ENCODE measurements at regions not wholly inside any gene's neighbourhood (a gene's known extent, or its start where the extent isn't known, plus 50 kb on each side); places are given as distances from the start of the nearest gene placed in this dataset.
"Not testable (repeated sequence)": the region's sequence is repeated elsewhere in the genome, so short reads cannot be mapped to it uniquely, and the experiment has no call there.

GRCh38 chr14:106359157-106359887 lies 832.9 kb downstream of the TMEM121 start:
- DNase-seq (ENCODE audit: extremely low spot score in 2 of 2); H3K27ac ChIP-seq; H3K4me3 ChIP-seq; H3K4me1 ChIP-seq; intact Hi-C loops (cut with DNase I); H3K36me3 ChIP-seq; H3K9me3 ChIP-seq; H3K27me3 ChIP-seq: not testable (repeated sequence)

GRCh38 chr14:106365371-106365770 lies 839.0 kb downstream of the TMEM121 start:
- H3K4me1 ChIP-seq; intact Hi-C loops (cut with DNase I); H3K9me3 ChIP-seq; H3K4me3 ChIP-seq; H3K27ac ChIP-seq; H3K27me3 ChIP-seq; H3K36me3 ChIP-seq; DNase-seq (ENCODE audit: extremely low spot score in 2 of 2): not testable (repeated sequence)

GRCh38 chr14:106365894-106366293 lies 839.5 kb downstream of the TMEM121 start:
- H3K27me3 ChIP-seq; intact Hi-C loops (cut with DNase I); H3K4me1 ChIP-seq; H3K36me3 ChIP-seq; H3K4me3 ChIP-seq; H3K9me3 ChIP-seq; H3K27ac ChIP-seq; DNase-seq (ENCODE audit: extremely low spot score in 2 of 2): not testable (repeated sequence)

GRCh38 chr14:106366971-106367370 lies 840.6 kb downstream of the TMEM121 start:
- H3K36me3 ChIP-seq; DNase-seq (ENCODE audit: extremely low spot score in 2 of 2); H3K4me3 ChIP-seq; H3K4me1 ChIP-seq; H3K9me3 ChIP-seq; intact Hi-C loops (cut with DNase I); H3K27me3 ChIP-seq; H3K27ac ChIP-seq: not testable (repeated sequence)

- H3K36me3 ChIP-seq; DNase-seq (ENCODE audit: extremely low spot score in 2 of 2); H3K27ac ChIP-seq; H3K4me1 ChIP-seq; H3K27me3 ChIP-seq; intact Hi-C loops (cut with DNase I); H3K4me3 ChIP-seq; H3K9me3 ChIP-seq: not testable (repeated sequence)
These were observed 843.1 kb downstream of the TMEM121 start for GRCh38 chr14:106369456-106369855.

GRCh38 chr14:106372870-106373652 lies 846.7 kb downstream of the TMEM121 start:
- H3K27me3 ChIP-seq, result no peaks in the 10 kb centered on the region
- intact Hi-C loops (cut with DNase I), result no loop called here
- H3K4me3 ChIP-seq, result no peak overlapping the region
- TF ChIP-seq POLR2A (IDR thresholded peaks at IDR 0.05), result no peak
- TF ChIP-seq CTCF (IDR thresholded peaks at IDR 0.05), result no peak
- TF ChIP-seq POLR2AphosphoS5 (IDR thresholded peaks at IDR 0.05; ENCODE audit: insufficient read depth in 1 of 2, low read depth in 1 of 2), result no peak
- H3K36me3 ChIP-seq, result no peaks in the 10 kb centered on the region
- H3K9me3 ChIP-seq, result no peaks in the 10 kb centered on the region
- DNase-seq (ENCODE audit: extremely low spot score in 2 of 2), result no peak
- H3K27ac ChIP-seq, result no peak overlapping the region
- no peaks in the 10 kb centered on the region for H3K4me1 ChIP-seq

- H3K9me3 ChIP-seq; H3K4me3 ChIP-seq; intact Hi-C loops (cut with DNase I): not testable (repeated sequence)
These were observed 847.3 kb downstream of the TMEM121 start for GRCh38 chr14:106373653-106374110.

GRCh38 chr14:106377432-106377831 lies 851.0 kb downstream of the TMEM121 start:
- no peak overlapping the region for H3K4me3 ChIP-seq
- H3K4me1 ChIP-seq, result no peaks in the 10 kb centered on the region
- no peak for DNase-seq (ENCODE audit: extremely low spot score in 2 of 2)
- TF ChIP-seq CTCF (IDR thresholded peaks at IDR 0.05) (no peak), POLR2AphosphoS5 (IDR thresholded peaks at IDR 0.05; ENCODE audit: insufficient read depth in 1 of 2, low read depth in 1 of 2) (no peak), POLR2A (IDR thresholded peaks at IDR 0.05) (no peak)
- no peaks in the 10 kb centered on the region for H3K9me3 ChIP-seq
- intact Hi-C loops (cut with DNase I), result no loop called here
- no peaks in the 10 kb centered on the region for H3K27me3 ChIP-seq
- no peaks in the 10 kb centered on the region for H3K36me3 ChIP-seq
- H3K27ac ChIP-seq, result no peak overlapping the region

More at GRCh38 chr14:106373653-106374110, 847.3 kb downstream of the TMEM121 start:
- H3K4me1 ChIP-seq; H3K36me3 ChIP-seq; H3K27ac ChIP-seq; H3K27me3 ChIP-seq; DNase-seq (ENCODE audit: extremely low spot score in 2 of 2): not testable (repeated sequence)
